SU-DHL-6 (cell line): ENCODE measurements at regions not wholly inside any gene's neighbourhood (a gene's known extent, or its start where the extent isn't known, plus 50 kb on each side); places are given as distances from the start of the nearest gene placed in this dataset.

Experiments used
- H2AFZ ChIP-seq: fragments of 200-600 bp; sonication (generic); 2 replicates; pipeline ENCODE4 v1.6.1; 2014; ENCODE audit warnings: low read depth, mild to moderate bottlenecking, moderate library complexity, mixed read lengths, antibody characterized with exemption, low read length; ENCODE audit not compliant: severe bottlenecking
- H3F3A ChIP-seq: fragments of 200-600 bp; shearing (Covaris generic); 2 replicates; pipeline ENCODE4 v1.6.0; 2016; ENCODE audit warnings: antibody characterized with exemption, mild to moderate bottlenecking; ENCODE audit not compliant: insufficient read depth
- H3K27ac ChIP-seq: fragments of 200-600 bp; sonication (generic); 2 replicates; pipeline ENCODE4 v1.5.1; 2016; ENCODE audit warnings: low read depth, mild to moderate bottlenecking, low read length, moderate library complexity, mixed read lengths
- H3K27me3 ChIP-seq: fragments of 200-600 bp; sonication (generic), shearing (Covaris generic); 2 replicates; pipeline ENCODE4 v1.6.0; 2014; ENCODE audit warnings: mild to moderate bottlenecking, low read length
- H3K36me3 ChIP-seq: fragments of 200-600 bp; sonication (generic); 2 replicates; pipeline ENCODE4 v1.6.1; 2014; ENCODE audit warnings: mild to moderate bottlenecking, low read length, mixed read lengths
- H3K4me2 ChIP-seq: fragments of 300-600, 200-600 bp; shearing (Covaris generic), sonication (generic); 2 replicates; pipeline ENCODE4 v1.6.0; 2014; ENCODE audit warnings: low read length, low read depth, mild to moderate bottlenecking; ENCODE audit not compliant: poor library complexity, severe bottlenecking
- H3K4me3 ChIP-seq: fragments of 200-600 bp; sonication (generic); 2 replicates; pipeline ENCODE4 v1.5.1; 2014; ENCODE audit warnings: antibody characterized with exemption, low read length, mild to moderate bottlenecking, mixed read lengths; ENCODE audit not compliant: insufficient read depth, poor library complexity, severe bottlenecking
- H3K79me2 ChIP-seq: fragments of 200-600 bp; sonication (generic); 2 replicates; pipeline ENCODE4 v1.6.1; 2014; ENCODE audit warnings: mild to moderate bottlenecking, low read length, moderate library complexity; ENCODE audit not compliant: insufficient read depth
- H3K9ac ChIP-seq: fragments of 200-600 bp; sonication (generic); 2 replicates; pipeline ENCODE4 v1.7.0; 2014; ENCODE audit warnings: mild to moderate bottlenecking, low read length
- H3K9me2 ChIP-seq: fragments of 200-600 bp; sonication (generic); replicated peaks from 2 replicates; pipeline ENCODE4 v1.6.1; 2014; ENCODE audit warnings: low read length; ENCODE audit not compliant: insufficient read depth
- H3K9me3 ChIP-seq: fragments of 200-600 bp; sonication (generic); 2 replicates; pipeline ENCODE4 v1.6.1; 2014; ENCODE audit warnings: low read length, mixed read lengths; ENCODE audit not compliant: insufficient read depth
- H4K20me1 ChIP-seq: fragments of 200-600 bp; sonication (generic); 2 replicates; pipeline ENCODE4 v1.6.1; 2014; ENCODE audit warnings: low read depth, mild to moderate bottlenecking, antibody characterized with exemption, low read length, moderate library complexity, mixed read lengths
- CTCF ChIP-seq: fragments of 200-600 bp; sonication (generic); IDR thresholded peaks from one replicate; pipeline ENCODE4 v1.5.1; 2017; ENCODE audit warnings: antibody characterized with exemption, mild to moderate bottlenecking, low read length, moderate library complexity; ENCODE audit not compliant: insufficient read depth, poor library complexity, severe bottlenecking
- EZH2phosphoT487 ChIP-seq: fragments of 200-600 bp; sonication (generic), shearing (Covaris generic); conservative IDR thresholded peaks from 2 replicates; pipeline ENCODE4 v1.6.1; 2018; ENCODE audit warnings: mild to moderate bottlenecking, antibody characterized with exemption, low read length, moderate library complexity, mixed read lengths

GRCh38 chr5:74122175-74122574 lies 496.2 kb downstream of the ARHGEF28 start:
- TF ChIP-seq CTCF (no peak), EZH2phosphoT487 (no peak)
- H2AFZ ChIP-seq, result no peak overlapping the region
- no peak overlapping the region for H3K4me3 ChIP-seq
- H3K9me3 ChIP-seq, result no peaks in the 10 kb centered on the region
- no peaks in the 10 kb centered on the region for H3K36me3 ChIP-seq
- no peaks in the 10 kb centered on the region for H3K9me2 ChIP-seq
- H3F3A ChIP-seq, result no peaks in the 10 kb centered on the region
- H4K20me1 ChIP-seq, result no peaks in the 10 kb centered on the region
- no peak overlapping the region for H3K27ac ChIP-seq
- no peak overlapping the region for H3K9ac ChIP-seq
- no peaks in the 10 kb centered on the region for H3K79me2 ChIP-seq
- no peaks in the 10 kb centered on the region for H3K27me3 ChIP-seq
- H3K4me2 ChIP-seq, result no peak overlapping the region

GRCh38 chr5:74120585-74120984 lies 494.6 kb downstream of the ARHGEF28 start:
- H2AFZ ChIP-seq, result no peak overlapping the region
- H3K9me2 ChIP-seq, result no peaks in the 10 kb centered on the region
- no peak overlapping the region for H3K27ac ChIP-seq
- no peaks in the 10 kb centered on the region for H4K20me1 ChIP-seq
- TF ChIP-seq CTCF (no peak), EZH2phosphoT487 (no peak)
- no peak overlapping the region for H3K4me2 ChIP-seq
- H3K9ac ChIP-seq, result no peak overlapping the region
- no peaks in the 10 kb centered on the region for H3K27me3 ChIP-seq
- H3K9me3 ChIP-seq, result no peaks in the 10 kb centered on the region
- no peaks in the 10 kb centered on the region for H3K36me3 ChIP-seq
- no peaks in the 10 kb centered on the region for H3K79me2 ChIP-seq
- H3K4me3 ChIP-seq, result no peak overlapping the region
- H3F3A ChIP-seq, result no peaks in the 10 kb centered on the region

GRCh38 chr5:74118071-74118470 lies 492.1 kb downstream of the ARHGEF28 start:
- H3K9me3 ChIP-seq, result no peaks in the 10 kb centered on the region
- H3K4me3 ChIP-seq, result no peak overlapping the region
- no peaks in the 10 kb centered on the region for H3F3A ChIP-seq
- H3K4me2 ChIP-seq, result no peak overlapping the region
- H3K27ac ChIP-seq, result no peak overlapping the region
- H3K9me2 ChIP-seq, result no peaks in the 10 kb centered on the region
- no peak overlapping the region for H3K9ac ChIP-seq
- H3K27me3 ChIP-seq, result no peaks in the 10 kb centered on the region
- no peak overlapping the region for H2AFZ ChIP-seq
- H3K79me2 ChIP-seq, result no peaks in the 10 kb centered on the region
- TF ChIP-seq CTCF, result no peak
- no peak for TF ChIP-seq EZH2phosphoT487
- no peaks in the 10 kb centered on the region for H3K36me3 ChIP-seq
- no peaks in the 10 kb centered on the region for H4K20me1 ChIP-seq
